ENCODE measurements at regions not wholly inside any gene's neighbourhood (a gene's known extent, or its start where the extent isn't known, plus 50 kb on each side); places are given as distances from the start of the nearest gene placed in this dataset.

- Histone ChIP-seq H3K4me3 (ENCODE audit: low read length) (no peak overlapping the region), H3K36me3 (ENCODE audit: control insufficient read depth, insufficient read depth, low read length) (no peaks in the 10 kb centered on the region), H3K27ac (ENCODE audit: low read depth, low read length) (no peak overlapping the region), H3K9ac (ENCODE audit: extremely low read depth, low read length, poor library complexity, severe bottlenecking) (no peak overlapping the region), H3K9me3 (ENCODE audit: control insufficient read depth, low read length) (no peaks in the 10 kb centered on the region), H3K4me1 (ENCODE audit: control insufficient read depth, insufficient read depth, low read length) (peaks cover 4% of the 10 kb centered on the region), H3K27me3 (ENCODE audit: control insufficient read depth, insufficient read depth, low read length, poor library complexity, severe bottlenecking) (no peaks in the 10 kb centered on the region)
- H3K36me3 Mint-ChIP-seq (ENCODE audit: low read depth), result no peaks in the 10 kb centered on the region
- no peak for DNase-seq
- no peak overlapping the region for H3K27ac Mint-ChIP-seq
- H3K27me3 Mint-ChIP-seq (ENCODE audit: insufficient read depth), result no peaks in the 10 kb centered on the region
- no peak for TF ChIP-seq CTCF (conservative IDR thresholded peaks at IDR 0.05)
- H3K9me3 Mint-ChIP-seq, result no peaks in the 10 kb centered on the region
- H3K4me3 Mint-ChIP-seq, result no peak overlapping the region
- H3K4me1 Mint-ChIP-seq, result peaks cover 11% of the 10 kb centered on the region
These were observed 463.0 kb downstream of the FBXO15 start for GRCh38 chr18:73684647-73685046.

GRCh38 chr18:73683409-73684238 is 464.0 kb downstream of the FBXO15 start:
- no peak overlapping the region for H3K27ac Mint-ChIP-seq
- no peak for TF ChIP-seq CTCF (conservative IDR thresholded peaks at IDR 0.05)
- Histone ChIP-seq H3K36me3 (ENCODE audit: control insufficient read depth, insufficient read depth, low read length) (no peaks in the 10 kb centered on the region), H3K27me3 (ENCODE audit: control insufficient read depth, insufficient read depth, low read length, poor library complexity, severe bottlenecking) (no peaks in the 10 kb centered on the region), H3K9ac (ENCODE audit: extremely low read depth, low read length, poor library complexity, severe bottlenecking) (no peak overlapping the region), H3K9me3 (ENCODE audit: control insufficient read depth, low read length) (no peaks in the 10 kb centered on the region), H3K4me3 (ENCODE audit: low read length) (no peak overlapping the region), H3K4me1 (ENCODE audit: control insufficient read depth, insufficient read depth, low read length) (no peaks in the 10 kb centered on the region), H3K27ac (ENCODE audit: low read depth, low read length) (no peak overlapping the region)
- DNase-seq, result no peak
- WGBS, 2 experiments (ENCODE audit: insufficient coverage in 1 of 2, insufficient read length in 1 of 2), result 93 to 95% methylated on average over 4 to 6 of the region's 6 CpGs
- H3K9me3 Mint-ChIP-seq, result no peaks in the 10 kb centered on the region
- H3K4me1 Mint-ChIP-seq, result peaks cover 10% of the 10 kb centered on the region
- H3K4me3 Mint-ChIP-seq, result no peak overlapping the region
- H3K36me3 Mint-ChIP-seq (ENCODE audit: low read depth), result no peaks in the 10 kb centered on the region
- no peaks in the 10 kb centered on the region for H3K27me3 Mint-ChIP-seq (ENCODE audit: insufficient read depth)

DNA sequence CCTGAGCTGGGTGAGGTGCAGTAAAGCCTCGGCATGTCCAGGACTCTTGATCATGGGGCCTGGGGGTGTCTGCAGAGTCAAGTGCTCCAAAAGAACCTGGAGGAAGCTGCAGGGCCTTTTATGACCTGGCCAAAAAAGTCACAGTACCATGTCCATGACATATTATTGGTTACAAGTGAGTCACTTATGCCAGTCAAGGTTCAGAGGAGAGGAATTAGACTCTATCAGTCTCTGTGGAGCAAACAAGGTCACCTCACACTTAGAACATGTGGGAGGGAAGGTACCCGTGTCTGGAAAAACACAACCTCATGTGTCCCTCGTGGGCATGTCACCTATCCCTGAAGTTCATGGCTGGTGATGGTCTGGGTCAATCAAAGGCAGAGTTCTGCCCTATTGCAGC is 465.7 kb downstream of the FBXO15 start:
- H3K4me1 ChIP-seq (ENCODE audit: control insufficient read depth, insufficient read depth, low read length), result no peaks in the 10 kb centered on the region
- Mint-ChIP-seq H3K4me1 (peaks cover 7% of the 10 kb centered on the region), H3K27ac (no peak overlapping the region), H3K36me3 (ENCODE audit: low read depth) (no peaks in the 10 kb centered on the region), H3K9me3 (no peaks in the 10 kb centered on the region), H3K4me3 (no peak overlapping the region), H3K27me3 (ENCODE audit: insufficient read depth) (no peaks in the 10 kb centered on the region)
- H3K4me3 ChIP-seq (ENCODE audit: low read length), result no peak overlapping the region
- WGBS, 2 experiments (ENCODE audit: insufficient coverage in 1 of 2, insufficient read length in 1 of 2), result 93% methylated on average over 2 to 3 of the region's 3 CpGs
- H3K27me3 ChIP-seq (ENCODE audit: control insufficient read depth, insufficient read depth, low read length, poor library complexity, severe bottlenecking), result no peaks in the 10 kb centered on the region
- no peak overlapping the region for H3K9ac ChIP-seq (ENCODE audit: extremely low read depth, low read length, poor library complexity, severe bottlenecking)
- no peaks in the 10 kb centered on the region for H3K36me3 ChIP-seq (ENCODE audit: control insufficient read depth, insufficient read depth, low read length)
- no peak for TF ChIP-seq CTCF (conservative IDR thresholded peaks at IDR 0.05)
- H3K9me3 ChIP-seq (ENCODE audit: control insufficient read depth, low read length), result no peaks in the 10 kb centered on the region
- no peak overlapping the region for H3K27ac ChIP-seq (ENCODE audit: low read depth, low read length)
- DNase-seq, result no peak
